GM21381 (cell line): ENCODE measurements at regions not wholly inside any gene's neighbourhood (a gene's known extent, or its start where the extent isn't known, plus 50 kb on each side); places are given as distances from the start of the nearest gene placed in this dataset.
A peak's percentile ranks its signal among the peaks of the same experiment; 100 is the strongest.
"Not testable (repeated sequence)": the region's sequence is repeated elsewhere in the genome, so short reads cannot be mapped to it uniquely, and the experiment has no call there.

Experiments
- ATAC-seq: cut with Tn5 transposase; IDR thresholded peaks from one replicate; pipeline ENCODE4 v1.9.1; 2021; ENCODE audit warnings: mild to moderate bottlenecking, moderate library complexity; ENCODE audit not compliant: unreplicated experiment

GRCh38 chr6:94902974-94903628 lies 674.2 kb upstream of the MANEA start:
- no peak for ATAC-seq

- no peak for ATAC-seq
Observed at GRCh38 chr6:94899191-94899590, 678.1 kb upstream of the MANEA start.

GRCh38 chr6:94894300-94894699 lies 683.0 kb upstream of the MANEA start:
- ATAC-seq, result no peak

- no peak for ATAC-seq
Observed at GRCh38 chr6:94893327-94893726, 684.0 kb upstream of the MANEA start.

GRCh38 chr6:94873819-94874218 lies 703.5 kb upstream of the MANEA start:
- not testable (repeated sequence) for ATAC-seq

GRCh38 chr6:94862112-94862511 lies 715.2 kb upstream of the MANEA start:
- ATAC-seq, result no peak

GRCh38 chr6:94859924-94860323 lies 717.4 kb upstream of the MANEA start:
- ATAC-seq, result no peak

GRCh38 chr6:94856999-94857398 lies 720.3 kb upstream of the MANEA start:
- ATAC-seq, result not testable (repeated sequence)

- ATAC-seq, result not testable (repeated sequence)
Observed at GRCh38 chr6:94851329-94851728, 726.0 kb upstream of the MANEA start.

- ATAC-seq, result no peak
Observed at GRCh38 chr6:94845742-94846141, 731.6 kb upstream of the MANEA start.

- no peak for ATAC-seq
Observed at GRCh38 chr6:94835264-94835663, 742.1 kb upstream of the MANEA start.

- no peak for ATAC-seq
Observed at GRCh38 chr6:94813806-94814205, 763.5 kb upstream of the MANEA start.

- no peak for ATAC-seq
Observed at GRCh38 chr6:94801344-94801743, 776.0 kb upstream of the MANEA start.

- ATAC-seq, result no peak
Observed at GRCh38 chr6:94785514-94785913, 791.8 kb upstream of the MANEA start.

GRCh38 chr6:94785081-94785480 lies 792.3 kb upstream of the MANEA start:
- not testable (repeated sequence) for ATAC-seq

GRCh38 chr6:94769197-94769596 lies 808.1 kb upstream of the MANEA start:
- no peak for ATAC-seq

GRCh38 chr6:94751641-94752329 lies 825.5 kb upstream of the MANEA start:
- ATAC-seq, result peak; percentile 71

- ATAC-seq, result no peak
Observed at GRCh38 chr6:94736236-94736635, 841.1 kb upstream of the MANEA start.

GRCh38 chr6:94735270-94735669 lies 842.1 kb upstream of the MANEA start:
- no peak for ATAC-seq

GRCh38 chr6:94734751-94735150 lies 842.6 kb upstream of the MANEA start:
- ATAC-seq, result no peak

- ATAC-seq, result no peak
Observed at GRCh38 chr6:94733066-94733465, 844.3 kb upstream of the MANEA start.

GRCh38 chr6:94727710-94728109 lies 849.6 kb upstream of the MANEA start:
- no peak for ATAC-seq

- no peak for ATAC-seq
Observed at GRCh38 chr6:94721459-94721858, 855.9 kb upstream of the MANEA start.
